CD14-positive monocyte (primary cell): ENCODE measurements at regions not wholly inside any gene's neighbourhood (a gene's known extent, or its start where the extent isn't known, plus 50 kb on each side); places are given as distances from the start of the nearest gene placed in this dataset.
"Not testable (repeated sequence)": the region's sequence is repeated elsewhere in the genome, so short reads cannot be mapped to it uniquely, and the experiment has no call there.

ENCODE experiments used
- DNase-seq, 3 donors: peaks; one replicate each; pipeline ENCODE4 v3.0.0-alpha.2; 2011 to 2022
- H2AFZ ChIP-seq: 2 replicates; pipeline ENCODE4 v1.6.0; 2012; ENCODE audit warnings: mild to moderate bottlenecking, low read depth, low read length, inconsistent platforms; ENCODE audit not compliant: insufficient read depth, poor library complexity, severe bottlenecking
- H3K27ac ChIP-seq, 2 donors: 1 replicate in 1 of 2; 2 replicates in 1 of 2; pipeline ENCODE4 v1.5.1; 2012 to 2013; ENCODE audit warnings: low read length in 2 of 2, control low read depth in 1 of 2, inconsistent platforms in 1 of 2, low read depth in 1 of 2, mild to moderate bottlenecking in 1 of 2
- H3K27me3 ChIP-seq, 2 donors: one replicate each; pipeline versions ENCODE4 v1.6.0 to v1.6.1; 2011 to 2013; ENCODE audit warnings: low read length in 2 of 2; ENCODE audit not compliant: control insufficient read depth in 2 of 2, insufficient read depth in 2 of 2
- H3K36me3 ChIP-seq, 2 donors: replicated peaks in 1 of 2; 1 replicate in 1 of 2; 2 replicates in 1 of 2; pipeline versions ENCODE4 v1.5.1 to v1.6.1; 2012 to 2013; ENCODE audit warnings: low read length in 2 of 2, control low read depth in 1 of 2, inconsistent platforms in 1 of 2, mild to moderate bottlenecking in 1 of 2; ENCODE audit not compliant: insufficient read depth in 2 of 2, control insufficient read depth in 1 of 2
- H3K4me1 ChIP-seq, 2 donors: 1 replicate in 1 of 2; 2 replicates in 1 of 2; pipeline versions ENCODE4 v1.5.1 to v1.6.1; 2012 to 2013; ENCODE audit warnings: low read length in 2 of 2, control low read depth in 1 of 2, inconsistent platforms in 1 of 2, mild to moderate bottlenecking in 1 of 2, moderate library complexity in 1 of 2; ENCODE audit not compliant: insufficient read depth in 2 of 2, control insufficient read depth in 1 of 2
- H3K4me2 ChIP-seq: replicated peaks from 2 replicates; pipeline ENCODE3; 2012; ENCODE audit warnings: low read length, moderate library complexity, mild to moderate bottlenecking; ENCODE audit not compliant: poor library complexity, severe bottlenecking; ENCODE audit errors: extremely low read depth
- H3K4me3 ChIP-seq, 3 experiments: fragments of 200-600 bp in 1 of 3; sonication (generic) in 1 of 3; replicated peaks in 1 of 3; 1 replicate in 2 of 3; 2 replicates in 1 of 3; pipeline ENCODE4 v1.5.1; 2011 to 2013; ENCODE audit warnings: low read length in 3 of 3, mild to moderate bottlenecking in 3 of 3, control low read depth in 2 of 3, low read depth in 2 of 3, inconsistent platforms in 1 of 3, moderate library complexity in 1 of 3
- H3K79me2 ChIP-seq: 2 replicates; pipeline ENCODE4 v1.6.0; 2012; ENCODE audit warnings: mild to moderate bottlenecking, control low read depth, inconsistent platforms, low read length, moderate library complexity; ENCODE audit not compliant: insufficient read depth
- H3K9ac ChIP-seq: 2 replicates; pipeline ENCODE4 v1.6.0; 2017; ENCODE audit warnings: low read length, mild to moderate bottlenecking; ENCODE audit not compliant: insufficient read depth, poor library complexity, severe bottlenecking
- H3K9me3 ChIP-seq, 2 donors: replicated peaks in 1 of 2; 1 replicate in 1 of 2; 2 replicates in 1 of 2; pipeline versions ENCODE4 v1.5.1 to v1.6.1; 2012 to 2013; ENCODE audit warnings: low read length in 2 of 2, control low read depth in 1 of 2; ENCODE audit not compliant: control insufficient read depth in 1 of 2, insufficient read depth in 1 of 2
- H4K20me1 ChIP-seq: 2 replicates; pipeline ENCODE4 v1.6.0; 2012; ENCODE audit warnings: mild to moderate bottlenecking, low read length, control low read depth, moderate library complexity; ENCODE audit not compliant: insufficient read depth
- H3K27ac Mint-ChIP-seq, 7 donors: one replicate each; pipeline ENCODE4 v1.8.0; 2020; ENCODE audit warnings: mild to moderate bottlenecking in 7 of 7, mixed read lengths in 7 of 7, moderate library complexity in 6 of 7, inconsistent platforms in 2 of 7
- H3K27me3 Mint-ChIP-seq, 3 donors: one replicate each; pipeline ENCODE4 v1.8.0; 2021 to 2022; ENCODE audit warnings: low read depth in 3 of 3, mild to moderate bottlenecking in 3 of 3, mixed read lengths in 3 of 3, moderate library complexity in 3 of 3, inconsistent platforms in 1 of 3
- H3K36me3 Mint-ChIP-seq, 2 donors: one replicate each; pipeline ENCODE4 v1.8.0; 2020; ENCODE audit warnings: mixed read lengths in 2 of 2, inconsistent platforms in 1 of 2, mild to moderate bottlenecking in 1 of 2
- H3K4me1 Mint-ChIP-seq: one replicate; pipeline ENCODE4 v1.8.0; 2020; ENCODE audit warnings: mild to moderate bottlenecking, mixed read lengths
- H3K4me3 Mint-ChIP-seq, 2 donors: one replicate each; pipeline ENCODE4 v1.8.0; 2020; ENCODE audit warnings: mild to moderate bottlenecking in 2 of 2, mixed read lengths in 2 of 2, moderate library complexity in 1 of 2
- H3K9me3 Mint-ChIP-seq, 7 donors: one replicate each; pipeline ENCODE4 v1.8.0; 2020 to 2022; ENCODE audit warnings: mixed read lengths in 7 of 7, mild to moderate bottlenecking in 6 of 7, moderate library complexity in 6 of 7, inconsistent platforms in 2 of 7
- CTCF ChIP-seq: fragments of 200-600 bp; IDR thresholded peaks from one replicate; pipeline ENCODE4 v1.8.0; 2022; ENCODE audit warnings: antibody characterized with exemption, mild to moderate bottlenecking
- WGBS: methylation state at CpG from one replicate; pipeline ENCODE4 v1.1.5; 2013; ENCODE audit warnings: missing lambda C conversion rate; ENCODE audit not compliant: insufficient coverage; 5-methylcytosine and 5-hydroxymethylcytosine counted together
- intact Hi-C, 2 donors: fragments of 100-400 bp; cut with micrococcal nuclease; formaldehyde crosslinking; loops; one replicate each; pipeline versions ENCODE4 v1.15.0 to v1.15.1; 2023

GRCh38 chr10:8410506-8410905, 356.0 kb downstream of the GATA3 start:
- Mint-ChIP-seq H3K27me3 (peaks cover 0 to 4% (median 0%) of the 10 kb centered on the region in 3 donors), H3K27ac (no peak overlapping the region), H3K9me3 (peaks cover 0 to 2% (median 0%) of the 10 kb centered on the region in 7 donors), H3K4me1 (no peaks in the 10 kb centered on the region), H3K36me3 (no peaks in the 10 kb centered on the region), H3K4me3 (no peak overlapping the region)
- DNase-seq, result no peak
- WGBS, result 100% methylated on average over 1 of the region's 3 CpGs
- H4K20me1 ChIP-seq, result no peaks in the 10 kb centered on the region
- H3K4me1 ChIP-seq, result no peaks in the 10 kb centered on the region
- H3K9ac ChIP-seq, result no peak overlapping the region
- H2AFZ ChIP-seq, result no peak overlapping the region
- H3K36me3 ChIP-seq, result no peaks in the 10 kb centered on the region
- intact Hi-C loops, result no loop called here
- no peak overlapping the region for H3K4me2 ChIP-seq
- no peaks in the 10 kb centered on the region for H3K9me3 ChIP-seq
- H3K4me3 ChIP-seq, result no peak overlapping the region
- no peaks in the 10 kb centered on the region for H3K27me3 ChIP-seq
- H3K79me2 ChIP-seq, result no peaks in the 10 kb centered on the region
- no peak overlapping the region for H3K27ac ChIP-seq
- no peak for TF ChIP-seq CTCF

GRCh38 chr10:8412541-8412940, 358.1 kb downstream of the GATA3 start:
- DNase-seq, result no peak
- Histone ChIP-seq H3K27me3 (no peaks in the 10 kb centered on the region), H3K79me2 (no peaks in the 10 kb centered on the region), H3K36me3 (no peaks in the 10 kb centered on the region), H3K9ac (no peak overlapping the region), H3K27ac (no peak overlapping the region), H2AFZ (no peak overlapping the region), H3K4me1 (no peaks in the 10 kb centered on the region), H3K4me2 (no peak overlapping the region), H3K4me3 (no peak overlapping the region), H3K9me3 (no peaks in the 10 kb centered on the region), H4K20me1 (no peaks in the 10 kb centered on the region)
- no peak for TF ChIP-seq CTCF
- Mint-ChIP-seq H3K27ac (no peak overlapping the region), H3K27me3 (peaks cover 0 to 4% (median 0%) of the 10 kb centered on the region in 3 donors), H3K4me1 (no peaks in the 10 kb centered on the region), H3K9me3 (peaks cover 0 to 2% (median 0%) of the 10 kb centered on the region in 7 donors), H3K36me3 (no peaks in the 10 kb centered on the region), H3K4me3 (no peak overlapping the region)
- WGBS, result 89% methylated on average over 5 of the region's 6 CpGs
- intact Hi-C loops, result no loop called here

- intact Hi-C loops, H3K27ac Mint-ChIP-seq, H3K27ac ChIP-seq: not testable (repeated sequence)
Observed at GRCh38 chr10:8415029-8415428, 360.5 kb downstream of the GATA3 start.

More at GRCh38 chr10:8415029-8415428, 360.5 kb downstream of the GATA3 start:
- WGBS, result no CpG with 5 or more reads among the region's 2 CpGs
- H3K4me2 ChIP-seq, H3K4me1 Mint-ChIP-seq, H3K4me1 ChIP-seq, H3K4me3 Mint-ChIP-seq, H3K9me3 Mint-ChIP-seq, DNase-seq, H4K20me1 ChIP-seq, H2AFZ ChIP-seq, H3K36me3 ChIP-seq, H3K27me3 ChIP-seq, H3K27me3 Mint-ChIP-seq, H3K79me2 ChIP-seq, H3K36me3 Mint-ChIP-seq, H3K9ac ChIP-seq, H3K9me3 ChIP-seq, H3K4me3 ChIP-seq: not testable (repeated sequence)
